ENCODE measurements at regions not wholly inside any gene's neighbourhood (a gene's known extent, or its start where the extent isn't known, plus 50 kb on each side); places are given as distances from the start of the nearest gene placed in this dataset.

GRCh38 chr6:156181506-156181905 is 595.7 kb upstream of the ARID1B start:
- Histone ChIP-seq H3K36me3 (no peaks in the 10 kb centered on the region), H3K4me3 (no peak overlapping the region), H3K27ac (no peak overlapping the region), H3K9me3 (peaks cover 0 to 4% of the 10 kb centered on the region in 2 donors), H3K27me3 (no peaks in the 10 kb centered on the region), H3K4me1 (no peaks in the 10 kb centered on the region)
- WGBS, 2 donors (ENCODE audit: low coverage in 1 of 2), result 64 to 70% methylated on average over 6 of the region's 6 CpGs
- DNase-seq, result no peak
- in situ Hi-C loops (cut with MboI; ENCODE audit: low pct_ligation_motif_present in 1 of 4, low pct_unique_long_range_greater_than_20kb in 1 of 4, low sequenced_read_pairs in 3 of 4), result no loop called here
- TF ChIP-seq POLR2AphosphoS5 (IDR thresholded peaks at IDR 0.05), result no peak
- TF ChIP-seq POLR2A (IDR thresholded peaks at IDR 0.05), result no peak
- TF ChIP-seq, protein P1, sequence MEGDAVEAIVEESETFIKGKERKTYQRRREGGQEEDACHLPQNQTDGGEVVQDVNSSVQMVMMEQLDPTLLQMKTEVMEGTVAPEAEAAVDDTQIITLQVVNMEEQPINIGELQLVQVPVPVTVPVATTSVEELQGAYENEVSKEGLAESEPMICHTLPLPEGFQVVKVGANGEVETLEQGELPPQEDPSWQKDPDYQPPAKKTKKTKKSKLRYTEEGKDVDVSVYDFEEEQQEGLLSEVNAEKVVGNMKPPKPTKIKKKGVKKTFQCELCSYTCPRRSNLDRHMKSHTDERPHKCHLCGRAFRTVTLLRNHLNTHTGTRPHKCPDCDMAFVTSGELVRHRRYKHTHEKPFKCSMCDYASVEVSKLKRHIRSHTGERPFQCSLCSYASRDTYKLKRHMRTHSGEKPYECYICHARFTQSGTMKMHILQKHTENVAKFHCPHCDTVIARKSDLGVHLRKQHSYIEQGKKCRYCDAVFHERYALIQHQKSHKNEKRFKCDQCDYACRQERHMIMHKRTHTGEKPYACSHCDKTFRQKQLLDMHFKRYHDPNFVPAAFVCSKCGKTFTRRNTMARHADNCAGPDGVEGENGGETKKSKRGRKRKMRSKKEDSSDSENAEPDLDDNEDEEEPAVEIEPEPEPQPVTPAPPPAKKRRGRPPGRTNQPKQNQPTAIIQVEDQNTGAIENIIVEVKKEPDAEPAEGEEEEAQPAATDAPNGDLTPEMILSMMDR (IDR thresholded peaks at IDR 0.05), result no peak
- TF ChIP-seq EP300 (IDR thresholded peaks at IDR 0.05; ENCODE audit: low read depth), result no peak
- intact Hi-C loops (cut with DNase I; ENCODE audit: low total_unique reads), result no loop called here

DNA sequence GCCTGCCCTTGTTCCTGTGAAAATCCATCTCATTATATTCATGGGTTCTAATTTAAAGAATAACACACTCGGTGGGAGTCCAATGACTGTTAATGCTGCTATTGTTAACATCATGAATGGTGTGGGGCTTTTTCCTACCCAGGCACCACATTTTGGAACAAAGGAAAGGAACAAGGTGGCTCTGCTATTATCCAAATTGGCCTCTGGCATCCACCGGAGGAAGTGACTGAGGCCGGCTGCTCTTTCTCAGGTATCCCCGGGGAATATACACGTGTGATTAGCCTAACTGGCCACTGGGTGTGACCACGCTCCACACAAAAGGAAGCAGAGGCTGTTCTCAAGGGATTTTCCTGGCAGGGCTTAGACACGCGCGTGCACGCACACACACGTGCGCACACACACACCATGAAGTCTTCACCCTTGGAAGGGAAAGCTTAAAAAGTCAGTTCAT is 601.2 kb upstream of the ARID1B start:
- intact Hi-C loops (cut with DNase I; ENCODE audit: low total_unique reads), result no loop called here
- 55 to 59% methylated on average over 8 to 12 of the region's 12 CpGs for WGBS, 2 donors (ENCODE audit: low coverage in 1 of 2)
- no peaks in the 10 kb centered on the region for H3K27me3 ChIP-seq
- H3K4me1 ChIP-seq, result no peaks in the 10 kb centered on the region
- no peak overlapping the region for H3K27ac ChIP-seq
- peaks cover 0 to 4% of the 10 kb centered on the region in 2 donors for H3K9me3 ChIP-seq
- H3K4me3 ChIP-seq, result no peak overlapping the region
- in situ Hi-C loops (cut with MboI; ENCODE audit: low pct_ligation_motif_present in 1 of 4, low pct_unique_long_range_greater_than_20kb in 1 of 4, low sequenced_read_pairs in 3 of 4), result no loop called here
- H3K36me3 ChIP-seq, result no peaks in the 10 kb centered on the region
- TF ChIP-seq POLR2AphosphoS5 (IDR thresholded peaks at IDR 0.05) (no peak), POLR2A (IDR thresholded peaks at IDR 0.05) (no peak), EP300 (IDR thresholded peaks at IDR 0.05; ENCODE audit: low read depth) (no peak)
- TF ChIP-seq, protein P1 (IDR thresholded peaks at IDR 0.05), result peak in 3 of 5 experiments; percentile 10 to 26 (median 10)
- DNase-seq, result peak; percentile 8

DNA sequence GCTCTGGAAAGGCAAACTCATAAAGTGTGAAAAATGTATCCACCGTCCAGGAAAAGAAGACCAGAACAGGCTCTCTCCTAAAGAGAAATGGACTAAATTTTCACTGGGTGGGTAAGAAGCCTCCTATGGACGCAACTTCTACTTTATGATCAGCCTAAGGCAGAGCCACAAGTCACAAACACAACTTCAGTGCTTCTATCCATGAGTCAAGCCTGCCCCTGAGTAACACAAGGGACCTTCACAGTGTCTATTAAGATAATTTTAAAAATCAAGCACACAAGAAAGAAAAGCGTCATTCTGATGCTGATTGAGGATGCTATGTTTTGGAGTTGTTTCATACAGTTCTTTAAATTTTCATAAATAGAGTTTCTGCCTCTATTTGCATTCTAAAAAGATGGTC is 601.7 kb upstream of the ARID1B start:
- DNase-seq, result no peak
- H3K27me3 ChIP-seq, result no peaks in the 10 kb centered on the region
- no peak overlapping the region for H3K27ac ChIP-seq
- no peaks in the 10 kb centered on the region for H3K4me1 ChIP-seq
- H3K9me3 ChIP-seq, result peaks cover 0 to 1% of the 10 kb centered on the region in 2 donors
- TF ChIP-seq EP300 (IDR thresholded peaks at IDR 0.05; ENCODE audit: low read depth), result no peak
- TF ChIP-seq POLR2A (IDR thresholded peaks at IDR 0.05), result no peak
- TF ChIP-seq, protein P1 (IDR thresholded peaks at IDR 0.05), result no peak
- intact Hi-C loops (cut with DNase I; ENCODE audit: low total_unique reads), result no loop called here
- H3K4me3 ChIP-seq, result no peak overlapping the region
- WGBS, 2 donors (ENCODE audit: low coverage in 1 of 2), result 93 to 94% methylated on average over 2 of the region's 3 CpGs
- no peaks in the 10 kb centered on the region for H3K36me3 ChIP-seq
- in situ Hi-C loops (cut with MboI; ENCODE audit: low pct_ligation_motif_present in 1 of 4, low pct_unique_long_range_greater_than_20kb in 1 of 4, low sequenced_read_pairs in 3 of 4), result no loop called here

DNA sequence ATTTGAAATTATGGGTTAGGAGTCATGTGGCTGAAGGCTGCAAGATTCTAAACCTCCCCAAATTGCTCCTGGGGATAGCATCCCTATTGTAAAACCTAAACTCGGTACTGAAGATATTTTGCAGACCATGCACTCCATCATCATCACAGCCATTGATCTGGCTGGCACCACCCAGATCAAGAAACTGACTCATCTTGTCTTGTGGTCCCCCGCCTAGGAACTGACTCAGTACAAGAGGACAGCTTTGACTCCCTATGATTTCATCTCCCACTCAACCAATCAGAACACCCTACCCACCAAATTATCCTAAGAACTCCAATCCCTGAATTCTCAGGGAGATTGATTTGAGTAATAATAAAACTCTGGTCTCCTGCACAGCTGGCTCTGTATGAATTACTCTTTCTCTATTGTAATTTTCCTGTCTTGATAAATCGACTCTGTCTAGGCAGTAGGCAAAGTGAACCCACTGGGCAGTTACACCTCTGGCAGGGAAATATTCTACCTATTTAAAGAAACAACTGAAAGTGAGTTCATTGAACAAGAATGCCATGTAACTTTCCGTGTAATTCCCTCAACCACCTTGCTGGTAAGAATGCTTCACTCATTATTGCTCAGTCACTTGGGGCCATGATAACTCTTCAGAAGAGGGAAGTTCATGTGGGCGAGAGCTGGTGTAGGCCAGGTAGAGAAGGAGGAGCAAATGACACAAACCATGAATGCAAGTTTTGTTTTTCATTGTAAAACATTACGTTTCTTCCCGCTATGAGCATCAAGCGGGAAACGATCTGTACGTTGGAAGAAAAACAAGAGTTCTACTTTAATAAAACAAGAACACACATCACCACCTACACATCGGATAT is 602.9 kb upstream of the ARID1B start:
- WGBS, 2 donors (ENCODE audit: low coverage in 1 of 2), result 80 to 84% methylated on average over 10 to 11 of the region's 11 CpGs
- H3K27ac ChIP-seq, result no peak overlapping the region
- in situ Hi-C loops (cut with MboI; ENCODE audit: low pct_ligation_motif_present in 1 of 4, low pct_unique_long_range_greater_than_20kb in 1 of 4, low sequenced_read_pairs in 3 of 4), result no loop called here
- H3K36me3 ChIP-seq, result no peaks in the 10 kb centered on the region
- no peak overlapping the region for H3K4me3 ChIP-seq
- intact Hi-C loops (cut with DNase I; ENCODE audit: low total_unique reads), result no loop called here
- no peak for DNase-seq
- H3K9me3 ChIP-seq, result no peaks in the 10 kb centered on the region
- no peaks in the 10 kb centered on the region for H3K27me3 ChIP-seq
- no peak for TF ChIP-seq POLR2AphosphoS5 (IDR thresholded peaks at IDR 0.05)
- no peak for TF ChIP-seq POLR2A (IDR thresholded peaks at IDR 0.05)
- TF ChIP-seq EP300 (IDR thresholded peaks at IDR 0.05; ENCODE audit: low read depth), result no peak
- TF ChIP-seq, protein P1 (IDR thresholded peaks at IDR 0.05), result no peak
- no peaks in the 10 kb centered on the region for H3K4me1 ChIP-seq
